ENCODE measurements at regions not wholly inside any gene's neighbourhood (a gene's known extent, or its start where the extent isn't known, plus 50 kb on each side); places are given as distances from the start of the nearest gene placed in this dataset.

- no peak overlapping the region for H3K4me3 ChIP-seq (ENCODE audit: low read length)
- no peaks in the 10 kb centered on the region for H3K36me3 ChIP-seq (ENCODE audit: insufficient read depth, low read length)
- peaks cover 13% of the 10 kb centered on the region for H3K4me1 Mint-ChIP-seq (ENCODE audit: low read depth)
- POLR2A ChIA-PET: no interaction called here
- no peak overlapping the region for H3K4me3 Mint-ChIP-seq
- H3K27ac ChIP-seq (ENCODE audit: low read depth in 1 of 2, low read length in 2 of 2): no peak overlapping the region
- TF ChIP-seq CTCF (IDR thresholded peaks at IDR 0.05): no peak
- intact Hi-C loops (cut with DNase I, micrococcal nuclease): no loop called here
- DNase-seq: no peak
- CTCF ChIA-PET: no interaction called here
- H3K4me1 ChIP-seq (ENCODE audit: insufficient read depth, low read length): peaks cover 9% of the 10 kb centered on the region
- H3K9me3 ChIP-seq (ENCODE audit: control insufficient read depth in 1 of 2, insufficient read depth in 1 of 2, low read length in 2 of 2): peaks cover 11 to 24% of the 10 kb centered on the region in 2 experiments
- no peaks in the 10 kb centered on the region for H3K27me3 Mint-ChIP-seq
- H3K9me3 Mint-ChIP-seq: peaks cover 4% of the 10 kb centered on the region
- H3K27me3 ChIP-seq (ENCODE audit: control insufficient read depth in 1 of 2, insufficient read depth in 2 of 2, low read length in 2 of 2): no peaks in the 10 kb centered on the region
- H3K36me3 Mint-ChIP-seq (ENCODE audit: low read depth): no peaks in the 10 kb centered on the region
- ATAC-seq (ENCODE audit: poor library complexity): no peak
- H3K27ac Mint-ChIP-seq: no peak overlapping the region
Measured at GRCh38 chr9:134247918-134248631, 78.2 kb upstream of the RXRA start.

DNA sequence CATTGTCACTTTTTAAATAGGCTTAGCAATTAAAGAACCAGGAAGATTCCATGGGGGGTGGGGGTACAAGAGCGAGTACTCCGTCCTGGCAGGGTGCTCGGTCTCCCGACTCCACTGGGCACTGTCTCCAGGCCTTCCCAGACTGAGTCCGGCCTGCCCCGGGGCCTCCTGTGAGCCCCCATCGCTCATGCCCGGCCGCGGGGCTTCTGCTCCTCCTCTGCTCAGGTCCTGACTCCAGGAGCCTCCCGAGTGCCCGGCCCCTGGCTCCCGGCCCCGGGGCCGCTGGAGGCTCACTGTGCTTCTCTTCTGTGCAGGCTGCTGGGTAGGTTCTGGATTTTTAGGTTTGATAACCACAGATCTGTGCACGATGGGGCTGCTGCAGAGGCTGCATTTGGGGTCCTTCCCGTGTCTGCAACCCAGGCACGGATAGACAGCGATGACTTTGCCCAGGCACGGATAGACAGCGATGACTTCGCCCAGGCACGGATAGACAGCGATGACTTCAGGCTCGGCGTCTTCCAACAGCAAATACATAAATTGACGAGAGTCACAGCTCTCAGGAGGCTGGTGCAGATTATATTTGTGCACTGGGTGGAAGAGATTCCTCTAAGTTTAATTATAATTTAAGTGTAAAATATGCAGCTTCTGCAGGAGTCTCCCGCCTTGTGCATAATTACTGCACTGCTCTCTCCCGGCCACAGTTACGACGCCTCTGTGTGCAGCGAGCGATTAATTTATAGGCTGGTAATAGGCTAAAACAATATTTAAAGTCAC lies 74.8 kb upstream of the RXRA start:
- Mint-ChIP-seq H3K9me3 (peaks cover 4% of the 10 kb centered on the region), H3K36me3 (ENCODE audit: low read depth) (no peaks in the 10 kb centered on the region), H3K4me3 (no peak overlapping the region), H3K27ac (no peak overlapping the region), H3K27me3 (no peaks in the 10 kb centered on the region), H3K4me1 (ENCODE audit: low read depth) (no peaks in the 10 kb centered on the region)
- Histone ChIP-seq H3K4me3 (ENCODE audit: low read length) (no peak overlapping the region), H3K36me3 (ENCODE audit: insufficient read depth, low read length) (no peaks in the 10 kb centered on the region), H3K4me1 (ENCODE audit: insufficient read depth, low read length) (no peaks in the 10 kb centered on the region), H3K27me3 (ENCODE audit: control insufficient read depth in 1 of 2, insufficient read depth in 2 of 2, low read length in 2 of 2) (no peaks in the 10 kb centered on the region), H3K9me3 (ENCODE audit: control insufficient read depth in 1 of 2, insufficient read depth in 1 of 2, low read length in 2 of 2) (peaks cover 11 to 24% of the 10 kb centered on the region in 2 experiments), H3K27ac (ENCODE audit: low read depth in 1 of 2, low read length in 2 of 2) (no peak overlapping the region)
- intact Hi-C loops (cut with DNase I, micrococcal nuclease): no loop called here
- DNase-seq (no peak), ATAC-seq (ENCODE audit: poor library complexity) (no peak)
- ChIA-PET CTCF (no interaction called here), POLR2A (no interaction called here)
- TF ChIP-seq CTCF (IDR thresholded peaks at IDR 0.05): no peak

DNA sequence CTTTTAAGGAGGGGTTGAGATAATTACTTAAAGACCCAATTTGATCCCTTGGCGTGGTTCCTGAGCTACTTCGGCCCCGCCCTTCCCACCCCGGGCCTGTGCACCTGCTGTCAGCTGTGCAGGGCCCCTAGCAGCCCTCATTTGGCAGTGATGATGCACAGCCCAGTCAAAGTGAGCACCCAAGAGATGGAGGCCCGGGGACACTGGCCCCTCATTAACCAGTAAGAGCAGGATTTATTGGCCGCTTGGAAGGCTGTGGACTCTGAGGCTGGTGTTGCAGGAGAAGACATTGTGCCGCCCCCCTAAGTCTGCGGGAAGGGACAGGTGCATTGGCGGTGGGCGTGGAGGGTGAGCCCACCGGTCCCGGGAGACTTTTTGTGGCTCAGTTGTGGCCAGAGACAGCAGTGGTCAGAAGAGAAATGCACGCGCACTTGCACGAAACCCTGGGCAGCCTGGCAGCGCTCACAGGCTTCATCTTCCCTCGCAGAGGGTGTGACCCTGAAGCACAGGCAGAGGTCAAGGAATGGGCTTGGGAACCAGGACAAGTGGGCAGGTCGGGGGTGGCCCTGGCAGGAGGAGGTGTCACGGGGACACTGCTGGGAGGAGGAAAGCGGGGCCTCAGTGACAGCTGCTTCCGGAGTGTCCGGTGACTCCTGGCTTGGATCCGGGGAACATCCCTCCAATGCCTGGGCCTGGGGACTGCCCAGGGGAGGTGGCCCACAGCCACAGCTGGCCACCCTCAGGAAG lies 74.0 kb upstream of the RXRA start:
- Histone ChIP-seq H3K27ac (ENCODE audit: low read depth in 1 of 2, low read length in 2 of 2) (no peak overlapping the region), H3K9me3 (ENCODE audit: control insufficient read depth in 1 of 2, insufficient read depth in 1 of 2, low read length in 2 of 2) (peaks cover 11 to 16% of the 10 kb centered on the region in 2 experiments), H3K36me3 (ENCODE audit: insufficient read depth, low read length) (no peaks in the 10 kb centered on the region), H3K4me3 (ENCODE audit: low read length) (no peak overlapping the region), H3K27me3 (ENCODE audit: control insufficient read depth in 1 of 2, insufficient read depth in 2 of 2, low read length in 2 of 2) (no peaks in the 10 kb centered on the region), H3K4me1 (ENCODE audit: insufficient read depth, low read length) (no peaks in the 10 kb centered on the region)
- no peak for ATAC-seq (ENCODE audit: poor library complexity)
- CTCF ChIA-PET: no interaction called here
- Mint-ChIP-seq H3K4me1 (ENCODE audit: low read depth) (no peaks in the 10 kb centered on the region), H3K27ac (no peak overlapping the region), H3K4me3 (no peak overlapping the region), H3K27me3 (no peaks in the 10 kb centered on the region), H3K36me3 (ENCODE audit: low read depth) (no peaks in the 10 kb centered on the region), H3K9me3 (peaks cover 4% of the 10 kb centered on the region)
- intact Hi-C loops (cut with DNase I, micrococcal nuclease): no loop called here
- no peak for TF ChIP-seq CTCF (IDR thresholded peaks at IDR 0.05)
- POLR2A ChIA-PET: no interaction called here
- DNase-seq: no peak

Measured in CD4-positive, alpha-beta T cell (primary cell).